Vagina (tissue), 2 donors: ENCODE measurements at regions not wholly inside any gene's neighbourhood (a gene's known extent, or its start where the extent isn't known, plus 50 kb on each side); places are given as distances from the start of the nearest gene placed in this dataset.

Experiments
- CTCF ChIP-seq, 3 experiments: fragments of 450-650 bp in 2 of 3; fragments of 200-600 bp in 1 of 3; sonication (generic) in 1 of 3; IDR thresholded peaks; one replicate each; pipeline ENCODE4 v1.5.1; 2017 to 2019; ENCODE audit warnings: antibody characterized with exemption in 3 of 3, mild to moderate bottlenecking in 2 of 3, moderate library complexity in 2 of 3
- POLR2A ChIP-seq, 2 donors: fragments of 450-650 bp; IDR thresholded peaks; one replicate each; pipeline ENCODE4 v1.6.1; 2017; ENCODE audit warnings: antibody characterized with exemption in 2 of 2, mild to moderate bottlenecking in 2 of 2, moderate library complexity in 2 of 2
- POLR2AphosphoS5 ChIP-seq, 2 donors: sonication (generic); formaldehyde crosslinking; IDR thresholded peaks; one replicate each; pipeline ENCODE4 v1.9.0; 2017; ENCODE audit warnings: antibody characterized with exemption in 2 of 2, mild to moderate bottlenecking in 2 of 2, low read depth in 1 of 2; ENCODE audit not compliant: insufficient read depth in 1 of 2

- TF ChIP-seq CTCF (IDR thresholded peaks at IDR 0.05) (no peak), POLR2AphosphoS5 (IDR thresholded peaks at IDR 0.05; ENCODE audit: insufficient read depth in 1 of 2, low read depth in 1 of 2) (no peak), POLR2A (IDR thresholded peaks at IDR 0.05) (no peak)
Measured at GRCh38 chr18:25875551-25876240, 214.7 kb downstream of the SS18 start.
